Stimulated activated CD4-positive, alpha-beta T cell treated with anti-CD3 and anti-CD28 coated beads, Interleukin-4, amount 100 ng/mL, for 48 hours (primary cell): ENCODE measurements at regions not wholly inside any gene's neighbourhood (a gene's known extent, or its start where the extent isn't known, plus 50 kb on each side); places are given as distances from the start of the nearest gene placed in this dataset.
A peak's percentile ranks its signal among the peaks of the same experiment; 100 is the strongest.
"Not testable (repeated sequence)": the region's sequence is repeated elsewhere in the genome, so short reads cannot be mapped to it uniquely, and the experiment has no call there.

Experiments
- DNase-seq, 2 donors: peaks; one replicate each; pipeline ENCODE4 v3.0.0-alpha.2; 2020; ENCODE audit warnings: low read depth in 2 of 2

GRCh38 chr9:79073201-79073600 lies 498.6 kb upstream of the TLE4 start:
- DNase-seq: no peak

GRCh38 chr9:79080536-79080935 lies 491.2 kb upstream of the TLE4 start:
- no peak for DNase-seq

GRCh38 chr9:79083621-79084020 lies 488.1 kb upstream of the TLE4 start:
- no peak for DNase-seq

- DNase-seq: no peak
These were observed 484.6 kb upstream of the TLE4 start for GRCh38 chr9:79087133-79087532.

GRCh38 chr9:79089054-79089560 lies 482.7 kb upstream of the TLE4 start:
- DNase-seq: no peak

- DNase-seq: not testable (repeated sequence)
These were observed 481.9 kb upstream of the TLE4 start for GRCh38 chr9:79089851-79090250.

- DNase-seq: not testable (repeated sequence)
These were observed 468.5 kb upstream of the TLE4 start for GRCh38 chr9:79103257-79103656.

GRCh38 chr9:79104216-79104615 lies 467.5 kb upstream of the TLE4 start:
- no peak for DNase-seq

- DNase-seq: no peak
These were observed 466.8 kb upstream of the TLE4 start for GRCh38 chr9:79104951-79105350.

GRCh38 chr9:79107911-79108676 lies 463.7 kb upstream of the TLE4 start:
- no peak for DNase-seq

GRCh38 chr9:79111653-79112052 lies 460.1 kb upstream of the TLE4 start:
- DNase-seq: no peak

- DNase-seq: no peak
These were observed 456.6 kb upstream of the TLE4 start for GRCh38 chr9:79115176-79115575.

GRCh38 chr9:79116041-79116440 lies 455.7 kb upstream of the TLE4 start:
- no peak for DNase-seq

GRCh38 chr9:79116709-79117108 lies 455.1 kb upstream of the TLE4 start:
- DNase-seq: no peak

- no peak for DNase-seq
These were observed 451.2 kb upstream of the TLE4 start for GRCh38 chr9:79120533-79120932.

- DNase-seq: no peak
These were observed 450.8 kb upstream of the TLE4 start for GRCh38 chr9:79120941-79121340.

GRCh38 chr9:79123415-79123814 lies 448.4 kb upstream of the TLE4 start:
- no peak for DNase-seq

- DNase-seq: no peak
These were observed 444.1 kb upstream of the TLE4 start for GRCh38 chr9:79127661-79128060.

- peak in 1 of 2 donors; percentile 7 for DNase-seq
These were observed 441.8 kb upstream of the TLE4 start for GRCh38 chr9:79129865-79130480.

- DNase-seq: no peak
These were observed 440.5 kb upstream of the TLE4 start for GRCh38 chr9:79131246-79131774.

- DNase-seq: no peak
These were observed 439.9 kb upstream of the TLE4 start for GRCh38 chr9:79131824-79132377.

- DNase-seq: no peak
These were observed 437.1 kb upstream of the TLE4 start for GRCh38 chr9:79134654-79135053.
